ENCODE measurements at regions not wholly inside any gene's neighbourhood (a gene's known extent, or its start where the extent isn't known, plus 50 kb on each side); places are given as distances from the start of the nearest gene placed in this dataset.

- DNase-seq, result no peak
These were observed 165.4 kb upstream of the FOXQ1 start for GRCh38 chr6:1146500-1146899.

- no peak for DNase-seq
These were observed 166.1 kb upstream of the FOXQ1 start for GRCh38 chr6:1145768-1146218.

GRCh38 chr6:1144842-1145767, 166.8 kb upstream of the FOXQ1 start:
- no peak for DNase-seq

GRCh38 chr6:1143655-1144054, 168.2 kb upstream of the FOXQ1 start:
- no peak for DNase-seq

- no peak for DNase-seq
These were observed 172.6 kb upstream of the FOXQ1 start for GRCh38 chr6:1139155-1139890.

- DNase-seq, result no peak
These were observed 174.0 kb upstream of the FOXQ1 start for GRCh38 chr6:1137849-1138248.

- DNase-seq, result no peak
These were observed 175.1 kb upstream of the FOXQ1 start for GRCh38 chr6:1136827-1137226.

GRCh38 chr6:1136415-1136774, 175.5 kb upstream of the FOXQ1 start:
- DNase-seq, result no peak

GRCh38 chr6:1135726-1136414, 176.0 kb upstream of the FOXQ1 start:
- DNase-seq, result no peak

- DNase-seq, result no peak
These were observed 180.4 kb upstream of the FOXQ1 start for GRCh38 chr6:1131285-1132079.

- no peak for DNase-seq
These were observed 181.2 kb upstream of the FOXQ1 start for GRCh38 chr6:1130709-1131108.

GRCh38 chr6:1129131-1129530, 182.8 kb upstream of the FOXQ1 start:
- no peak for DNase-seq

- DNase-seq, result no peak
These were observed 184.2 kb upstream of the FOXQ1 start for GRCh38 chr6:1127597-1128288.

- DNase-seq, result no peak
These were observed 184.8 kb upstream of the FOXQ1 start for GRCh38 chr6:1127129-1127528.

- DNase-seq, result no peak
These were observed 185.9 kb upstream of the FOXQ1 start for GRCh38 chr6:1126036-1126435.

GRCh38 chr6:1125297-1125696, 186.6 kb upstream of the FOXQ1 start:
- DNase-seq, result no peak

- no peak for DNase-seq
These were observed 187.0 kb upstream of the FOXQ1 start for GRCh38 chr6:1124885-1125284.

GRCh38 chr6:1123386-1124375, 188.2 kb upstream of the FOXQ1 start:
- no peak for DNase-seq

- no peak for DNase-seq
These were observed 189.8 kb upstream of the FOXQ1 start for GRCh38 chr6:1122083-1122482.

GRCh38 chr6:1118287-1118647, 193.6 kb upstream of the FOXQ1 start:
- no peak for DNase-seq
